Endothelial cell of umbilical vein (primary cell): ENCODE measurements at regions not wholly inside any gene's neighbourhood (a gene's known extent, or its start where the extent isn't known, plus 50 kb on each side); places are given as distances from the start of the nearest gene placed in this dataset.

ENCODE experiments used
- BruUV-seq: library from RNA; stranded (reverse); fragments of 400-500 nt; replicated peaks from 2 replicates; lab custom pipeline; 2021; lab: Mats Ljungman, UMichigan
- CTCF ChIA-PET: fragments of 300-600, 350-600 bp; sonication (Branson Sonifier 250); formaldehyde crosslinking; loops from one replicate; lab custom pipeline; 2021; ENCODE audit warnings: antibody characterized with exemption, inconsistent platforms; lab: Charles Lee
- POLR2A ChIA-PET: fragments of 300-600, 350-600 bp; sonication (Branson Sonifier 250); formaldehyde crosslinking; loops from one replicate; lab custom pipeline; 2021; ENCODE audit warnings: antibody characterized with exemption, inconsistent platforms; lab: Charles Lee
- DNase-seq: peaks from one replicate; pipeline ENCODE4 v3.0.0-alpha.2; 2011; ENCODE audit warnings: low read depth, low spot score
- FAIRE-seq: peaks from 2 replicates; lab custom pipeline; 2011; peaks lifted over from hg19 to GRCh38; lab: Jason Lieb, UNC
- H2AFZ ChIP-seq: 2 replicates; pipeline ENCODE4 v1.6.0; 2012; ENCODE audit warnings: low read depth, low read length, control low read depth, inconsistent platforms
- H3K27ac ChIP-seq: 2 replicates; pipeline ENCODE4 v1.5.1; 2011; ENCODE audit warnings: low read depth, mild to moderate bottlenecking, control low read depth, low read length, moderate library complexity; ENCODE audit not compliant: insufficient read depth
- H3K27me3 ChIP-seq, 2 experiments: 2 replicates each; pipeline versions ENCODE4 v1.6.0 to v1.6.1; 2011; ENCODE audit warnings: low read length in 2 of 2, mixed read lengths in 1 of 2; ENCODE audit not compliant: control insufficient read depth in 2 of 2, insufficient read depth in 2 of 2
- H3K36me3 ChIP-seq, 2 experiments: 2 replicates in 1 of 2; 3 replicates in 1 of 2; pipeline ENCODE4 v1.5.1; 2011; ENCODE audit warnings: low read length in 2 of 2, mild to moderate bottlenecking in 1 of 2, moderate library complexity in 1 of 2; ENCODE audit not compliant: control insufficient read depth in 2 of 2, insufficient read depth in 2 of 2; ENCODE audit errors: extremely low read depth in 1 of 2
- H3K4me1 ChIP-seq: 3 replicates; pipeline ENCODE4 v1.5.1; 2011; ENCODE audit warnings: mild to moderate bottlenecking, low read length; ENCODE audit not compliant: control insufficient read depth, insufficient read depth; ENCODE audit errors: extremely low read depth
- H3K4me2 ChIP-seq: 2 replicates; pipeline ENCODE4 v1.6.1; 2011; ENCODE audit warnings: low read length, control low read depth, mixed read lengths; ENCODE audit not compliant: insufficient read depth
- H3K4me3 ChIP-seq, 3 experiments: fragments of 200-600 bp in 1 of 3; sonication (generic), shearing (Covaris generic) in 1 of 3; replicated peaks in 1 of 3; 2 replicates each; pipeline ENCODE4 v1.5.1; 2011 to 2016; ENCODE audit warnings: control low read depth in 3 of 3, low read length in 3 of 3, mild to moderate bottlenecking in 2 of 3, inconsistent platforms in 1 of 3, low read depth in 1 of 3, moderate library complexity in 1 of 3; ENCODE audit not compliant: insufficient read depth in 1 of 3
- H3K79me2 ChIP-seq: 2 replicates; pipeline ENCODE4 v1.6.0; 2012; ENCODE audit warnings: low read length, inconsistent platforms; ENCODE audit not compliant: control insufficient read depth, insufficient read depth
- H3K9ac ChIP-seq: replicated peaks from 2 replicates; pipeline ENCODE3; 2011; ENCODE audit warnings: low read length, control low read depth; ENCODE audit not compliant: insufficient read depth; ENCODE audit errors: extremely low read depth
- H3K9me1 ChIP-seq: replicated peaks from 3 replicates; pipeline ENCODE4 v1.6.0; 2011; ENCODE audit warnings: mild to moderate bottlenecking, low read length; ENCODE audit not compliant: control insufficient read depth, insufficient read depth; ENCODE audit errors: extremely low read depth
- H3K9me3 ChIP-seq: replicated peaks from 2 replicates; pipeline ENCODE4 v1.5.1; 2012; ENCODE audit warnings: low read length, inconsistent platforms; ENCODE audit not compliant: control insufficient read depth, insufficient read depth
- H4K20me1 ChIP-seq: replicated peaks from 2 replicates; pipeline ENCODE3; 2011; ENCODE audit warnings: mild to moderate bottlenecking, low read length; ENCODE audit not compliant: control insufficient read depth, insufficient read depth; ENCODE audit errors: extremely low read depth
- EZH2 ChIP-seq: IDR thresholded peaks from 2 replicates; pipeline ENCODE4 v1.6.1; 2012; ENCODE audit warnings: borderline replicate concordance, low read depth, mild to moderate bottlenecking, moderate library complexity, low read length, inconsistent platforms; ENCODE audit not compliant: severe bottlenecking
- FOS ChIP-seq: IDR thresholded peaks from 2 replicates; pipeline ENCODE4 v1.6.1; 2011; ENCODE audit warnings: mild to moderate bottlenecking, low read length, moderate library complexity, borderline replicate concordance; ENCODE audit not compliant: insufficient read depth
- GATA2 ChIP-seq: IDR thresholded peaks from 2 replicates; pipeline ENCODE4 v1.7.0; 2011; ENCODE audit warnings: low read depth, mild to moderate bottlenecking, moderate library complexity, mixed read lengths, low read length; ENCODE audit not compliant: insufficient read length, insufficient read depth
- JUN ChIP-seq: IDR thresholded peaks from 2 replicates; pipeline ENCODE4 v1.6.1; 2011; ENCODE audit warnings: borderline replicate concordance, low read depth; ENCODE audit not compliant: insufficient read length, insufficient read depth
- MYC ChIP-seq: IDR thresholded peaks from one replicate; pipeline ENCODE4 v1.6.1; 2011; ENCODE audit warnings: mild to moderate bottlenecking, low read depth, low read length
- POLR2A ChIP-seq: IDR thresholded peaks from 2 replicates; pipeline ENCODE4 v1.6.1; 2012; ENCODE audit warnings: low read depth, mild to moderate bottlenecking, control low read depth, low read length
- POLR2AphosphoS5 ChIP-seq: IDR thresholded peaks from 2 replicates; pipeline ENCODE4 v1.6.1; 2012; ENCODE audit warnings: low read depth, mild to moderate bottlenecking, control low read depth, low read length, moderate library complexity; ENCODE audit not compliant: insufficient read depth
- dilution Hi-C: fragments of 300-500 bp; cut with MboI; formaldehyde crosslinking; loops from one replicate; pipeline ENCODE4 v1.15.0; 2019; ENCODE audit warnings: low sequenced_read_pairs; ENCODE audit not compliant: extremely low pct_ligation_motif_present
- intact Hi-C: fragments of 100-400 bp; cut with micrococcal nuclease; formaldehyde crosslinking; loops from one replicate; pipeline ENCODE4 v1.10.0; 2022
- TF ChIP-seq, protein P1 (sequence below): IDR thresholded peaks from 2 replicates; pipeline ENCODE4 v1.6.1; 2011; ENCODE audit not compliant: insufficient read depth, insufficient read length
- TF ChIP-seq, protein P2 (sequence below), 2 donors: IDR thresholded peaks; 1 replicate in 1 of 2; 2 replicates in 1 of 2; pipeline ENCODE4 v1.5.1; 2011; ENCODE audit warnings: low read length in 2 of 2, mild to moderate bottlenecking in 2 of 2, moderate library complexity in 2 of 2, control low read depth in 1 of 2, inconsistent platforms in 1 of 2, low read depth in 1 of 2; ENCODE audit not compliant: insufficient read depth in 1 of 2; ENCODE audit errors: extremely low read depth in 1 of 2

GRCh38 chr2:181255651-181256050 is 201.5 kb upstream of the ITGA4 start:
- no peaks in the 10 kb centered on the region for H3K9me1 ChIP-seq
- H3K79me2 ChIP-seq = no peaks in the 10 kb centered on the region
- POLR2A ChIA-PET = no interaction called here
- BruUV-seq = no TSS peak
- no peak overlapping the region for H3K4me3 ChIP-seq
- no peaks in the 10 kb centered on the region for H3K9me3 ChIP-seq
- no peak overlapping the region for H2AFZ ChIP-seq
- FAIRE-seq = no peak
- H3K9ac ChIP-seq = no peak overlapping the region
- no peak overlapping the region for H3K27ac ChIP-seq
- H3K4me1 ChIP-seq = no peaks in the 10 kb centered on the region
- TF ChIP-seq POLR2AphosphoS5 (no peak), JUN (no peak), GATA2 (no peak), EZH2 (no peak), POLR2A (no peak), FOS (no peak), MYC (no peak)
- TF ChIP-seq, protein P1, sequence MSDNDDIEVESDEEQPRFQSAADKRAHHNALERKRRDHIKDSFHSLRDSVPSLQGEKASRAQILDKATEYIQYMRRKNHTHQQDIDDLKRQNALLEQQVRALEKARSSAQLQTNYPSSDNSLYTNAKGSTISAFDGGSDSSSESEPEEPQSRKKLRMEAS = no peak
- TF ChIP-seq, protein P2, sequence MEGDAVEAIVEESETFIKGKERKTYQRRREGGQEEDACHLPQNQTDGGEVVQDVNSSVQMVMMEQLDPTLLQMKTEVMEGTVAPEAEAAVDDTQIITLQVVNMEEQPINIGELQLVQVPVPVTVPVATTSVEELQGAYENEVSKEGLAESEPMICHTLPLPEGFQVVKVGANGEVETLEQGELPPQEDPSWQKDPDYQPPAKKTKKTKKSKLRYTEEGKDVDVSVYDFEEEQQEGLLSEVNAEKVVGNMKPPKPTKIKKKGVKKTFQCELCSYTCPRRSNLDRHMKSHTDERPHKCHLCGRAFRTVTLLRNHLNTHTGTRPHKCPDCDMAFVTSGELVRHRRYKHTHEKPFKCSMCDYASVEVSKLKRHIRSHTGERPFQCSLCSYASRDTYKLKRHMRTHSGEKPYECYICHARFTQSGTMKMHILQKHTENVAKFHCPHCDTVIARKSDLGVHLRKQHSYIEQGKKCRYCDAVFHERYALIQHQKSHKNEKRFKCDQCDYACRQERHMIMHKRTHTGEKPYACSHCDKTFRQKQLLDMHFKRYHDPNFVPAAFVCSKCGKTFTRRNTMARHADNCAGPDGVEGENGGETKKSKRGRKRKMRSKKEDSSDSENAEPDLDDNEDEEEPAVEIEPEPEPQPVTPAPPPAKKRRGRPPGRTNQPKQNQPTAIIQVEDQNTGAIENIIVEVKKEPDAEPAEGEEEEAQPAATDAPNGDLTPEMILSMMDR (IDR thresholded peaks at IDR 0.05; ENCODE audit: extremely low read depth in 1 of 2, insufficient read depth in 1 of 2, low read depth in 1 of 2, low read length in 2 of 2) = no peak
- H3K27me3 ChIP-seq = no peaks in the 10 kb centered on the region
- H3K36me3 ChIP-seq = no peaks in the 10 kb centered on the region
- CTCF ChIA-PET = no interaction called here
- intact Hi-C loops = no loop called here
- dilution Hi-C loops = no loop called here
- H4K20me1 ChIP-seq = no peaks in the 10 kb centered on the region
- no peak for DNase-seq
- H3K4me2 ChIP-seq = no peak overlapping the region
